ENCODE measurements at regions not wholly inside any gene's neighbourhood (a gene's known extent, or its start where the extent isn't known, plus 50 kb on each side); places are given as distances from the start of the nearest gene placed in this dataset.

DNA sequence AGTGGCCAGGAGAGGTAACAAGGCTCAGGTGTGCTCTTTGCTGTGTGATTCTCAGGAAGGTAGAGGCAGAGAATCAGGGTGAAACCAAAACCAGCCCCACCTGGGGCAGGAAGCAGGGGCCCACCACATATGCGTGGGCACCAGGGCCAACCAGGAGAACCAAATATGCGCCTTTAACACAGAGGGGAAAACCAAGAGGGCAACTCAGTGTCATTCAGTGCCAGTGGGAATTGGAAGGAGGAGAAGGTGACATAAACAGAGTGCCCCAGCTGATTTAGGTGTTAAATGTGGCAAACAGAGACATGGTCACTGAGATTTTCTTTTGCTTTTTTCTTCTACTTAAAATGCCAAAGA, 106.8 kb upstream of the MAMLD1 start:
- no peak for DNase-seq
- WGBS, 2 donors = 69 to 92% methylated on average over 2 of the region's 2 CpGs
- Histone ChIP-seq H3K9me3 (no peaks in the 10 kb centered on the region), H3K4me3 (no peak overlapping the region), H3K36me3 (no peaks in the 10 kb centered on the region), H3K27ac (no peak overlapping the region), H3K27me3 (no peaks in the 10 kb centered on the region), H3K4me1 (no peaks in the 10 kb centered on the region)
- intact Hi-C loops (cut with DNase I) = no loop called here
- TF ChIP-seq EP300 (IDR thresholded peaks at IDR 0.05) (no peak), CTCF (IDR thresholded peaks at IDR 0.05) (no peak), POLR2A (IDR thresholded peaks at IDR 0.05) (no peak), POLR2AphosphoS5 (IDR thresholded peaks at IDR 0.05) (no peak)

DNA sequence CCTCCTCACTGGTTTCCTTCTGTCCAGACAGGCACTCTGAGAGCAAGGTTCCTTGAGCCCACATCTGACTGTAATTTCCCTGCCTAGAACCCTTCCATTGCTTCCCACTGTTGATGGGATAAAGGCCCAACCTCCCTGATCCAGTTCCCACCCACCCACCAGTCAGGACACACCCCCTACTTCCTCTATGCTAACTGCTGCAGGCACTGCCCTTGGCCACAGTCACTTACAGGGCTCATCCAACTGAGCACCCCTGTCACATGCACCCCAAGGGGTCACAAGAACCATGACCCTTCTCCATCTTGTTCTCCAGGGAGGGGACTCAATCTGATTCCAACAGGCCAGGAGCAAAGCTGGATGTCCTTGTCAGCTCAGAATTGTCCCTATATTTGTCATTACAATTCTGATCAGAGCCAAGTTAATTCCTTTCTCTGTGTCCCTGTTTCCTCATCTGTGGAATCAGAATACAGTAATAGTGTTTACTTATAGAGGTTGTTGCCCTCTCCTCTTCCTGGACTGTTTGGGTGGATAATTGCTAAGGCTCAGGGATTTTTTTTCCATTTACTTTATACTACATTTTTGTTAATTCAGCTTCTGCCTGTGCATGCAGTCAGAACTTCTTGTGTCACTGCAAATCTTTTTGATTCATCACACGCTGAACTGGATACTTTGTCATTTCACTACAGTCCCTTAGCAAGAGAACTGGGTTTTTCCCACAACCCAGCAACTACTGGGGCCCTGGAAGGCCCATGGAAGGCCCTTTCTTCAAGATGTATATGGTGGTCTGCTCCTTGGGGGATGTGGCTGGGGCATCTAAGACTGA, 105.6 kb upstream of the MAMLD1 start:
- TF ChIP-seq EP300 (IDR thresholded peaks at IDR 0.05) = no peak
- no peak for TF ChIP-seq POLR2A (IDR thresholded peaks at IDR 0.05)
- TF ChIP-seq CTCF (IDR thresholded peaks at IDR 0.05) = no peak
- TF ChIP-seq POLR2AphosphoS5 (IDR thresholded peaks at IDR 0.05) = no peak
- no peaks in the 10 kb centered on the region for H3K27me3 ChIP-seq
- H3K4me1 ChIP-seq = no peaks in the 10 kb centered on the region
- H3K4me3 ChIP-seq = no peak overlapping the region
- 76 to 91% methylated on average over 1 of the region's 1 CpG for WGBS, 2 donors
- H3K27ac ChIP-seq = no peak overlapping the region
- no peaks in the 10 kb centered on the region for H3K9me3 ChIP-seq
- no peaks in the 10 kb centered on the region for H3K36me3 ChIP-seq
- DNase-seq = no peak
- intact Hi-C loops (cut with DNase I) = no loop called here

DNA sequence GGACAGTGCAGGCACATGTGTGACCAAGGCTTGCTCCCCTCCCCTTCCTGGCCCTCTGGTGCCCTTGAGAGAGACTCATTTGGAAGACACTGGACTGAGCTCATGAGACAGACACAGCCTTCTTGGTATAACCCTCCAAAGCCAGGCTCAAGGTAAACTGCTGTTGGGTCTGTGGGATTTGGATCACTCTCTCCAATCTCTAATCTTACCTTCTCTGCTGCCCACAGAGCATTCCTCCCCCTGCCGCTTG, 105.0 kb upstream of the MAMLD1 start:
- H3K9me3 ChIP-seq = no peaks in the 10 kb centered on the region
- H3K4me1 ChIP-seq = no peaks in the 10 kb centered on the region
- H3K27ac ChIP-seq = no peak overlapping the region
- 97 to 100% methylated on average over 1 of the region's 1 CpG for WGBS, 2 donors
- no peak overlapping the region for H3K4me3 ChIP-seq
- H3K27me3 ChIP-seq = no peaks in the 10 kb centered on the region
- no peak for DNase-seq
- no peaks in the 10 kb centered on the region for H3K36me3 ChIP-seq
- TF ChIP-seq EP300 (IDR thresholded peaks at IDR 0.05) (no peak), CTCF (IDR thresholded peaks at IDR 0.05) (no peak), POLR2AphosphoS5 (IDR thresholded peaks at IDR 0.05) (no peak), POLR2A (IDR thresholded peaks at IDR 0.05) (no peak)
- intact Hi-C loops (cut with DNase I) = no loop called here

DNA sequence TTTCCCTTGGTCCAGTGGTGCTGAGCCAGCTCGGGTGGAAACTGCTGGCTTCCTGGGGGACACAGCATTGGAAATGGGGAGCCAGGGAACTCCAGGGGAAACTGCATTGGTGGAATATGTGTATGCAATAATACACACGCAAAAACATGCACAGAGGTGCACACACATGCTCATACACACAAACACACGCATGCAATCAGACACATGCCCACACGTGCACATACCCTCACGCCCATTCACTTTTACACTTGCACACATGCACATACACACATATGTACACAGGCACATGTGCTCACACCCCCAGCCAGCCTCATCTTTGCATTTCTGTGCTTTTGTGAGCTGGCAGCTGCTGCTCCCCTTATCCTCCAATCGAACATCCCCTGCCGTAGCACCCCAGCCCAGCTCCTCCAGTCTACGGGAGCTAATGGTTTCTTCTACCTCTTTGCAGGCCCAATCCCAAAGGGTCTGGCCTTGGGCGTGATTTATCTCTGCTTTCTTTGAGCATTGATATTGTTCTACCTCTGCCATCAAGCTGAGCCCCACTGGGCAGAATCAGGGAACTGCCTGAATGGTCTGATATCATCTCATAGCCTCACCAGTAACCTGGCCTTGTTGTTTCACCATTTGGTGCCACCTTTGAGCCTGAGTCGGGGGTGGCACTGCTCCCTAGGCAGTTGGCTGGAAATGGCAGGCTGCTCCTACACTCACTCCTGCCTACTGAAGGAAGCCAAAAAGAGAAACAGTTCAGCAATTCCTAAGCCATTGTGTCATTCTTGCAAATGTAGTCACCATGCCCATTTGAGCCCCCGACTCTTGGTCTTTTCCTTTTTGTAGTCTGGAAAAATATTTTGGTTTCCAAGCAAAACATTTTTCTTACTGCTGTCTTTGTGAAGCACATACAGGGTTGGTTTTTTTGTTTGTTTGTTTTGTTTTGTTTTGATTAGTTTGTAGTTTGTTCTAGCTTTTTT, 104.4 kb upstream of the MAMLD1 start:
- intact Hi-C loops (cut with DNase I) = no loop called here
- WGBS, 2 donors = 93 to 94% methylated on average over 11 of the region's 11 CpGs
- H3K4me3 ChIP-seq = no peak overlapping the region
- no peak overlapping the region for H3K27ac ChIP-seq
- H3K36me3 ChIP-seq = no peaks in the 10 kb centered on the region
- no peak for TF ChIP-seq CTCF (IDR thresholded peaks at IDR 0.05)
- TF ChIP-seq POLR2AphosphoS5 (IDR thresholded peaks at IDR 0.05) = no peak
- TF ChIP-seq EP300 (IDR thresholded peaks at IDR 0.05) = no peak
- no peak for TF ChIP-seq POLR2A (IDR thresholded peaks at IDR 0.05)
- H3K9me3 ChIP-seq = no peaks in the 10 kb centered on the region
- H3K27me3 ChIP-seq = no peaks in the 10 kb centered on the region
- DNase-seq = no peak
- no peaks in the 10 kb centered on the region for H3K4me1 ChIP-seq
